Parathyroid adenoma (tissue), 2 donors: ENCODE measurements at regions not wholly inside any gene's neighbourhood (a gene's known extent, or its start where the extent isn't known, plus 50 kb on each side); places are given as distances from the start of the nearest gene placed in this dataset.

Source experiments
- H2AFZ ChIP-seq: fragments of 300-600 bp; sonication (generic); one replicate; pipeline ENCODE4 v1.7.0; 2017; ENCODE audit warnings: antibody characterized with exemption, mild to moderate bottlenecking
- H3K27ac ChIP-seq: fragments of 300-600 bp; sonication (generic); one replicate; pipeline ENCODE4 v1.7.0; 2017
- H3K27me3 ChIP-seq: fragments of 300-600 bp; sonication (generic); one replicate; pipeline ENCODE4 v1.7.0; 2017; ENCODE audit warnings: low read length; ENCODE audit not compliant: control insufficient read depth, insufficient read depth
- H3K36me3 ChIP-seq: fragments of 300-600 bp; sonication (generic); one replicate; pipeline ENCODE4 v1.7.0; 2017; ENCODE audit warnings: low read length; ENCODE audit not compliant: control insufficient read depth, insufficient read depth
- H3K4me1 ChIP-seq: fragments of 300-600 bp; sonication (generic); one replicate; pipeline ENCODE4 v1.7.0; 2017; ENCODE audit warnings: control low read depth
- H3K4me2 ChIP-seq: fragments of 300-600 bp; sonication (generic); one replicate; pipeline ENCODE4 v1.7.0; 2017; ENCODE audit warnings: low read length
- H3K4me3 ChIP-seq: fragments of 300-600 bp; sonication (generic); one replicate; pipeline ENCODE4 v1.7.0; 2017; ENCODE audit warnings: low read depth, low read length
- H3K79me2 ChIP-seq: fragments of 300-600 bp; sonication (generic); one replicate; pipeline ENCODE4 v1.7.0; 2017; ENCODE audit warnings: control low read depth
- H3K9ac ChIP-seq: fragments of 300-600 bp; sonication (generic); one replicate; pipeline ENCODE4 v1.7.0; 2017; ENCODE audit warnings: mild to moderate bottlenecking
- H3K9me3 ChIP-seq: fragments of 300-600 bp; sonication (generic); one replicate; pipeline ENCODE4 v1.7.0; 2017; ENCODE audit warnings: low read length; ENCODE audit not compliant: control insufficient read depth
- TF ChIP-seq, protein P1 (sequence below): fragments of 300-600 bp; sonication (generic); IDR thresholded peaks from one replicate; pipeline ENCODE4 v1.7.0; 2017; ENCODE audit warnings: antibody characterized with exemption, mild to moderate bottlenecking
- donor health status: primary hyperparathyroidism.

DNA sequence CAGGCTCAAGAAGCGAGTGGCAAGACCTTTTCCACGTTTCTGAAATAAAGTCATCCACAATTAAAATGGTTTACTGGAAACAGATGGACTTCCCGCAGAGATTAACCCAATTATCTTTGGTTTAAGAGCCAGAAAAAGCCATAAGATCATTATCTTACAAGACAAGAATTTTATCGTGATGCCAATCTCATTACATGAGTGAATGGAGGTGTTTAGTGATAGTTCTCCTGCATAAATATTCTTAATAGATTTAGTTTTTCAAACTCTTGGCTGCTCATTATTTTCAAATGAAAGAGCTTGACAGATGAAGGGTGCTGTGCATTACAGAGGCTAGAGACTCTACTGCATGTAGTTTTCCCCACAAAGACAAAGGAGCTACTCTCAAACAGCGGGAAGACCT is 1028.4 kb upstream of the PIK3C3 start:
- no peak overlapping the region for H3K9ac ChIP-seq
- H3K27me3 ChIP-seq, result no peaks in the 10 kb centered on the region
- TF ChIP-seq, protein P1, sequence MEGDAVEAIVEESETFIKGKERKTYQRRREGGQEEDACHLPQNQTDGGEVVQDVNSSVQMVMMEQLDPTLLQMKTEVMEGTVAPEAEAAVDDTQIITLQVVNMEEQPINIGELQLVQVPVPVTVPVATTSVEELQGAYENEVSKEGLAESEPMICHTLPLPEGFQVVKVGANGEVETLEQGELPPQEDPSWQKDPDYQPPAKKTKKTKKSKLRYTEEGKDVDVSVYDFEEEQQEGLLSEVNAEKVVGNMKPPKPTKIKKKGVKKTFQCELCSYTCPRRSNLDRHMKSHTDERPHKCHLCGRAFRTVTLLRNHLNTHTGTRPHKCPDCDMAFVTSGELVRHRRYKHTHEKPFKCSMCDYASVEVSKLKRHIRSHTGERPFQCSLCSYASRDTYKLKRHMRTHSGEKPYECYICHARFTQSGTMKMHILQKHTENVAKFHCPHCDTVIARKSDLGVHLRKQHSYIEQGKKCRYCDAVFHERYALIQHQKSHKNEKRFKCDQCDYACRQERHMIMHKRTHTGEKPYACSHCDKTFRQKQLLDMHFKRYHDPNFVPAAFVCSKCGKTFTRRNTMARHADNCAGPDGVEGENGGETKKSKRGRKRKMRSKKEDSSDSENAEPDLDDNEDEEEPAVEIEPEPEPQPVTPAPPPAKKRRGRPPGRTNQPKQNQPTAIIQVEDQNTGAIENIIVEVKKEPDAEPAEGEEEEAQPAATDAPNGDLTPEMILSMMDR, result no peak
- no peak overlapping the region for H3K4me2 ChIP-seq
- H3K4me3 ChIP-seq, result no peak overlapping the region
- H3K36me3 ChIP-seq, result no peaks in the 10 kb centered on the region
- H3K27ac ChIP-seq, result no peak overlapping the region
- H3K79me2 ChIP-seq, result no peaks in the 10 kb centered on the region
- H3K4me1 ChIP-seq, result no peaks in the 10 kb centered on the region
- H3K9me3 ChIP-seq, result no peaks in the 10 kb centered on the region
- H2AFZ ChIP-seq, result no peak overlapping the region

DNA sequence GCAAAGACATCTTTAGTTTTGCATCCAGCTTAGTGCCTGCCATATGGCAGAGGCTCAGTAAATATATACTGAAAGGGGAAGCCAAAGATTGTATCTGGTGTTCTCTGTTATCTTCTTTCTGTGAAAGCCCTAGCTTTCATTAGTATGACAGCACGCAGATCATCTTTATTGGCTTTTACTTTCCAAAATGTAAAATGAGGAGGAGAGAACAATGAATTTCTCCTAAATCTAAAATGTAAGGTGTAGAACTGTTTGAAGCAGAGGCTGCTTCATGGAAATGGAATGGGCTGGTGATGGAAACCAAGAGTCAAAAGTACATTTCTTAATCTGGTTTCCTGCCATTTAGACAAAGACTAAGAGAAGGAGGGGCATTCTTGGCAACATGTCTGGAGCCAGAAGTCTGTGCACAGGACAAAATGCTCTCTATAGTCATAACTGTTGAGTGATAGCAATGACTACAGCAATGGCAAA is 1029.9 kb upstream of the PIK3C3 start:
- H3K27me3 ChIP-seq, result no peaks in the 10 kb centered on the region
- no peak overlapping the region for H3K27ac ChIP-seq
- no peaks in the 10 kb centered on the region for H3K4me1 ChIP-seq
- H3K9ac ChIP-seq, result no peak overlapping the region
- no peaks in the 10 kb centered on the region for H3K36me3 ChIP-seq
- H3K79me2 ChIP-seq, result no peaks in the 10 kb centered on the region
- no peaks in the 10 kb centered on the region for H3K9me3 ChIP-seq
- no peak overlapping the region for H3K4me2 ChIP-seq
- no peak overlapping the region for H2AFZ ChIP-seq
- TF ChIP-seq, protein P1, result no peak
- no peak overlapping the region for H3K4me3 ChIP-seq

GRCh38 chr18:40921845-40922629 is 1033.0 kb upstream of the PIK3C3 start:
- no peak overlapping the region for H3K27ac ChIP-seq
- no peaks in the 10 kb centered on the region for H3K27me3 ChIP-seq
- TF ChIP-seq, protein P1, result no peak
- no peaks in the 10 kb centered on the region for H3K9me3 ChIP-seq
- no peak overlapping the region for H3K9ac ChIP-seq
- no peak overlapping the region for H3K4me2 ChIP-seq
- H3K79me2 ChIP-seq, result no peaks in the 10 kb centered on the region
- H3K4me1 ChIP-seq, result no peaks in the 10 kb centered on the region
- no peak overlapping the region for H2AFZ ChIP-seq
- no peaks in the 10 kb centered on the region for H3K36me3 ChIP-seq
- no peak overlapping the region for H3K4me3 ChIP-seq

DNA sequence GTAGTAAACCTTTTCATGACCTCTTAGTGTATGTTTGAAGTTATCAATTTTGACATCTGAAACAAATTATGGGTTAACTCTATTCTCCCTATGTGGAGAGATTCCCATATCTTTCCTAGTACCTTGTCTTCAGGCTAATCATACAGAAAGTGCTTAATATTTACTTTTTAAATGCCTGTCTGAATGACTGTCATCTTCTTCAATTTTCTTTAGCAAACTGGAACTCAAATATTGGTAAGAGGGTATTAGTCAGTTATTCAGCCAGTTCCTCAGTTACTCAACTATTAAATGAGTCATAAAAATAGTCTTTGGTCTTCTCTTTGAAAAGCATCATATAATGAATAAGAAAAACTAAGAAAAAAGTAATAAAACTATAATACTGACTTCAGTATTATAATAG is 1038.0 kb upstream of the PIK3C3 start:
- Histone ChIP-seq H3K36me3 (no peaks in the 10 kb centered on the region), H3K9ac (no peak overlapping the region), H3K4me1 (no peaks in the 10 kb centered on the region), H3K4me3 (no peak overlapping the region), H3K4me2 (no peak overlapping the region), H3K9me3 (no peaks in the 10 kb centered on the region), H3K27me3 (no peaks in the 10 kb centered on the region), H3K79me2 (no peaks in the 10 kb centered on the region), H3K27ac (no peak overlapping the region), H2AFZ (no peak overlapping the region)
- TF ChIP-seq, protein P1, result no peak

- no peaks in the 10 kb centered on the region for H3K27me3 ChIP-seq
- H3K4me2 ChIP-seq, result no peak overlapping the region
- no peaks in the 10 kb centered on the region for H3K4me1 ChIP-seq
- no peak overlapping the region for H2AFZ ChIP-seq
- H3K9ac ChIP-seq, result no peak overlapping the region
- H3K4me3 ChIP-seq, result no peak overlapping the region
- TF ChIP-seq, protein P1, result no peak
- H3K9me3 ChIP-seq, result no peaks in the 10 kb centered on the region
- H3K79me2 ChIP-seq, result no peaks in the 10 kb centered on the region
- H3K36me3 ChIP-seq, result no peaks in the 10 kb centered on the region
- no peak overlapping the region for H3K27ac ChIP-seq
These were observed 1039.3 kb upstream of the PIK3C3 start for GRCh38 chr18:40915724-40916123.
